HCT116 (cell line): ENCODE measurements at regions not wholly inside any gene's neighbourhood (a gene's known extent, or its start where the extent isn't known, plus 50 kb on each side); places are given as distances from the start of the nearest gene placed in this dataset.

ENCODE experiments used
- ATAC-seq: fragments of 200-7000 bp; cut with Tn5 transposase; 2 replicates; pipeline ENCODE4 v1.9.1; 2020; ENCODE audit warnings: mild to moderate bottlenecking, moderate library complexity
- BruUV-seq: library from RNA; stranded (reverse); fragments of 400-500 nt; replicated peaks from 2 replicates; lab custom pipeline; 2021; lab: Mats Ljungman, UMichigan
- CTCF ChIA-PET: fragments of 300-600 bp; sonication (Branson Sonifier 250); formaldehyde crosslinking; loops from one replicate; lab custom pipeline; 2021; ENCODE audit warnings: antibody characterized with exemption; lab: Charles Lee
- POLR2A ChIA-PET: fragments of 300-600, 350-600 bp; sonication (Branson Sonifier 250); formaldehyde crosslinking; loops from one replicate; lab custom pipeline; 2021; ENCODE audit warnings: antibody characterized with exemption; lab: Charles Lee
- RAD21 ChIA-PET, 2 experiments: fragments of 300-600 bp; sonication (Branson Sonifier 250); formaldehyde crosslinking; loops; one replicate each; lab custom pipeline; 2023; ENCODE audit warnings: low total read pairs in 2 of 2; ENCODE audit not compliant: uncharacterized antibody in 2 of 2, unreplicated experiment in 2 of 2, low non-redundant PET in 1 of 2; lab: Charles Lee
- DNase-seq: peaks from one replicate; pipeline ENCODE4 v3.0.0-alpha.2; 2010; ENCODE audit warnings: low read depth, low spot score
- H2AFZ ChIP-seq: fragments of 200-600 bp; shearing (Covaris generic), sonication (generic); 2 replicates; pipeline ENCODE4 v1.6.1; 2017; ENCODE audit warnings: low read depth, mixed run types, mixed read lengths, antibody characterized with exemption, low read length; ENCODE audit not compliant: poor library complexity, severe bottlenecking
- H3K27ac ChIP-seq: 2 replicates; pipeline ENCODE4 v1.5.1; 2012; ENCODE audit warnings: low read depth, low read length
- H3K27me3 ChIP-seq: fragments of 200-600 bp; sonication (generic); 2 replicates; pipeline ENCODE4 v1.6.1; 2016; ENCODE audit warnings: mixed run types, low read length, mixed read lengths; ENCODE audit not compliant: insufficient read depth
- H3K36me3 ChIP-seq, 2 experiments: fragments of 200-500 bp in 1 of 2; fragments of 200-600 bp in 1 of 2; sonication (Bioruptor generic) in 1 of 2; sonication (generic) in 1 of 2; 2 replicates each; pipeline versions ENCODE4 v1.5.1 to v1.6.1; 2014 to 2016; ENCODE audit warnings: low read length in 2 of 2, inconsistent platforms in 1 of 2, mixed read lengths in 1 of 2, mixed run types in 1 of 2; ENCODE audit not compliant: insufficient read depth in 2 of 2, control insufficient read depth in 1 of 2
- H3K4me1 ChIP-seq, 2 experiments: fragments of 200-600 bp in 1 of 2; sonication (generic) in 1 of 2; 2 replicates each; pipeline versions ENCODE4 v1.5.1 to v1.6.1; 2012 to 2017; ENCODE audit warnings: low read length in 2 of 2, inconsistent platforms in 1 of 2, mild to moderate bottlenecking in 1 of 2, mixed read lengths in 1 of 2, mixed run types in 1 of 2, moderate library complexity in 1 of 2; ENCODE audit not compliant: insufficient read depth in 2 of 2, control insufficient read depth in 1 of 2
- H3K4me2 ChIP-seq: fragments of 200-600 bp; sonication (generic); 2 replicates; pipeline ENCODE4 v1.6.1; 2017; ENCODE audit warnings: mixed run types, low read length, mixed read lengths
- H3K4me3 ChIP-seq, 2 experiments: fragments of 200-600 bp in 1 of 2; sonication (generic) in 1 of 2; replicated peaks in 1 of 2; 2 replicates each; pipeline ENCODE4 v1.5.1; 2011 to 2016; ENCODE audit warnings: low read length in 2 of 2, control low read depth in 1 of 2, low read depth in 1 of 2, mild to moderate bottlenecking in 1 of 2, mixed read lengths in 1 of 2, mixed run types in 1 of 2
- H3K79me2 ChIP-seq: fragments of 200-600 bp; sonication (generic); 2 replicates; pipeline ENCODE4 v1.6.1; 2017; ENCODE audit warnings: mild to moderate bottlenecking, mixed run types, low read length, moderate library complexity, mixed read lengths; ENCODE audit not compliant: insufficient read depth
- H3K9ac ChIP-seq: fragments of 200-600 bp; sonication (generic); 2 replicates; pipeline ENCODE4 v1.6.1; 2016; ENCODE audit warnings: low read length, mixed read lengths
- H3K9me2 ChIP-seq: fragments of 200-600 bp; sonication (generic), shearing (Covaris generic); 2 replicates; pipeline ENCODE4 v1.6.1; 2017; ENCODE audit warnings: mixed run types, mild to moderate bottlenecking, moderate library complexity; ENCODE audit not compliant: insufficient read depth
- H3K9me3 ChIP-seq, 2 experiments: fragments of 200-500 bp in 1 of 2; fragments of 200-600 bp in 1 of 2; sonication (Bioruptor generic) in 1 of 2; sonication (generic) in 1 of 2; 2 replicates each; pipeline ENCODE4 v1.6.1; 2014 to 2017; ENCODE audit warnings: low read length in 2 of 2, mixed read lengths in 2 of 2, inconsistent platforms in 1 of 2, low read depth in 1 of 2, mild to moderate bottlenecking in 1 of 2, mixed run types in 1 of 2, moderate library complexity in 1 of 2; ENCODE audit not compliant: control insufficient read depth in 1 of 2, insufficient read depth in 1 of 2
- H4K20me1 ChIP-seq: fragments of 200-600 bp; sonication (generic), shearing (Covaris generic); 2 replicates; pipeline ENCODE4 v1.6.1; 2017; ENCODE audit warnings: mixed run types, mild to moderate bottlenecking, moderate library complexity; ENCODE audit not compliant: insufficient read depth
- CBX3 ChIP-seq: IDR thresholded peaks from 2 replicates; pipeline ENCODE4 v1.6.1; 2012; ENCODE audit warnings: low read depth
- CEBPB ChIP-seq: IDR thresholded peaks from 2 replicates; pipeline ENCODE4 v1.6.1; 2012; ENCODE audit warnings: low read depth
- ELF1 ChIP-seq: IDR thresholded peaks from 2 replicates; pipeline ENCODE4 v1.6.1; 2012; ENCODE audit warnings: low read depth, borderline replicate concordance
- EZH2 ChIP-seq: fragments of 200-600 bp; sonication (generic); IDR thresholded peaks from 2 replicates; pipeline ENCODE4 v1.6.1; 2017; ENCODE audit warnings: antibody characterized with exemption, mixed run types
- JUND ChIP-seq: IDR thresholded peaks from 2 replicates; pipeline ENCODE4 v1.6.1; 2012
- POLR2AphosphoS5 ChIP-seq: IDR thresholded peaks from 2 replicates; pipeline ENCODE4 v1.6.1; 2011; ENCODE audit warnings: mild to moderate bottlenecking, low read depth, low read length, moderate library complexity
- RAD21 ChIP-seq: IDR thresholded peaks from 2 replicates; pipeline ENCODE4 v1.6.1; 2012; ENCODE audit warnings: low read depth, mild to moderate bottlenecking
- SIN3A ChIP-seq: IDR thresholded peaks from 2 replicates; pipeline ENCODE4 v1.6.1; 2012; ENCODE audit warnings: low read depth
- SP1 ChIP-seq: IDR thresholded peaks from 2 replicates; pipeline ENCODE4 v1.6.1; 2012; ENCODE audit warnings: low read depth
- TCF7L2 ChIP-seq: IDR thresholded peaks from 2 replicates; pipeline ENCODE4 v1.7.0; 2011; ENCODE audit warnings: borderline replicate concordance, inconsistent platforms; ENCODE audit not compliant: insufficient read depth, insufficient read length; ENCODE audit errors: extremely low read depth
- ZFX ChIP-seq: fragments of 450-650 bp; IDR thresholded peaks from 2 replicates; pipeline ENCODE4 v1.6.1; 2017
- intact Hi-C: fragments of 100-400 bp; cut with micrococcal nuclease; formaldehyde crosslinking; loops from 2 replicates; pipeline ENCODE4 v1.10.0; 2022
- TF ChIP-seq, protein P1 (sequence below): IDR thresholded peaks from 2 replicates; pipeline ENCODE4 v1.6.1; 2011; ENCODE audit warnings: mild to moderate bottlenecking, low read length, moderate library complexity; ENCODE audit not compliant: insufficient replicate concordance; ENCODE audit errors: extremely low read depth
- TF ChIP-seq, protein P2 (sequence below): IDR thresholded peaks from 2 replicates; pipeline ENCODE4 v1.6.1; 2012

DNA sequence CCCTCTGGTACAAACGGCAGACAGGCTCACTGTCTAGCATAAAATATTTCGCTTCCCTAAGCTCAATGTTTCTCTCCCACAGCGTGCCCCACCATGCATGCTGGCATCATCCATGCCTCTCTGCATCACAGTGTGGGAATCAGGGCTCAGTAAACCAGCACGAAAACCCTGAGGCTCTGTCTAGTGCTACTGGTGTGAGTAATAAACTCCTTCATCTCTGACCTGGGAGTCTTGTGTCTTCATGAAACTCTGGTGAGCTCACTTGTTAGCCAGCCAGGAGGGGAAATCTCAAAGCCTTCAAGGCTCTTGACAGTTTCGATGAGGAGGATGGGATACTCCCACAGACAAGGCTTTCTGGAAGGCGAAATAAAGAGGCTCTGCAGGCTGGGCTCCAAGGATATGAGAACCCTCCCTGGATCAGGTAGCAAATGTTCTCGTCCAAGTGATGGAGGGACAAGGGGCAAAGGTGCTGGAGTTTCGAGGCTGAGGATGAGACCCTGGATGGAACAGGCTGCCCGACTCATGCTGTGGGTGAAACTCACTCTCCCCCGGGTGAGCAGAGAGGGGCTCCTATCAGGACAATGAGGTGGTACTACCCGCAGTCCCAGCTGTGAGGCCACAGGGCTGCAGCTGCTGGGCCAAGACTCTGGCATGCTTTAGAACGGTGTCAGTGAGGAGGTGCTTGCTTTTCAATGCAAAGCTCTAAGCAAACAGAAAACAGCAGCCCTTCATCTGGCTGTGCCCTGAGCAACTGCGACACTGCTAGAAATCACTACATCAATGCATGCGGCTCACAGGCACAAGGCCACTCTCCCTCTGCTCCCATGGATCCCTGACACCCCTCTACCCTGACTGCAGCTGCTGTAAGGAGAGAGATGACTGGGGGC lies 69.3 kb downstream of the SHANK2 start:
- Histone ChIP-seq H3K9me2 (no peaks in the 10 kb centered on the region), H2AFZ (no peak overlapping the region), H3K4me1 (no peaks in the 10 kb centered on the region), H3K27me3 (no peaks in the 10 kb centered on the region), H3K9ac (no peak overlapping the region), H3K4me2 (no peak overlapping the region), H3K79me2 (no peaks in the 10 kb centered on the region; the same call in 1 of the 2 replicates), H3K36me3 (no peaks in the 10 kb centered on the region), H3K4me3 (no peak overlapping the region), H3K9me3 (no peaks in the 10 kb centered on the region), H4K20me1 (no peaks in the 10 kb centered on the region), H3K27ac (no peak overlapping the region)
- ChIA-PET POLR2A (no interaction called here), CTCF (no interaction called here), RAD21 (no interaction called here)
- no TSS peak for BruUV-seq
- DNase-seq (no peak), ATAC-seq (no peak)
- no peak for TF ChIP-seq SIN3A
- no peak for TF ChIP-seq ELF1
- intact Hi-C loops = no loop called here

DNA sequence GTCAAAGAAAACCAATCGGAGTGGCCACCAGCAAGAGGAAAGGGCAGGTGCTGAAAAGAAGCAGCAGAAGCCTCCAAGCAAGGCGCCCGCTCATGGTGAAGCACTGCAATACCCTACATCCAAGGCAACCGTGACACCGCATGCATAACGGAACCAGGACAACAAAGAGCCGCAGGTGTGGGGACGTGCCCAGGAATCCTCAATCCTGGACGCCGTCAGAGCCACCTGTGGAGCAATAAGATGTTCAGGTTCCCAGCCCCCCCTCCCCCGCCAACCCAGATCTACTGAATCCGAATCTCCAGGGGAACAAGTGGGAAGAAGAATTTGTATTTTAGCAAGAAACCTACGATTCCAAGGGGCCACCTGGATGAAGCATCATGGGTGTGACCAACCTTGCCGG lies 70.8 kb downstream of the SHANK2 start:
- Histone ChIP-seq H4K20me1 (no peaks in the 10 kb centered on the region), H3K9me3 (no peaks in the 10 kb centered on the region), H3K9ac (no peak overlapping the region), H3K27me3 (no peaks in the 10 kb centered on the region), H3K27ac (no peak overlapping the region), H2AFZ (no peak overlapping the region), H3K79me2 (no peaks in the 10 kb centered on the region; the same call in 1 of the 2 replicates), H3K4me1 (no peaks in the 10 kb centered on the region), H3K4me3 (no peak overlapping the region), H3K9me2 (no peaks in the 10 kb centered on the region), H3K4me2 (no peak overlapping the region), H3K36me3 (no peaks in the 10 kb centered on the region)
- no peak for ATAC-seq
- ChIA-PET CTCF (no interaction called here), POLR2A (no interaction called here), RAD21 (no interaction called here)
- no peak for DNase-seq
- no TSS peak for BruUV-seq
- no peak for TF ChIP-seq TCF7L2
- TF ChIP-seq POLR2AphosphoS5 = no peak
- TF ChIP-seq CBX3 = no peak
- no peak for TF ChIP-seq RAD21
- TF ChIP-seq JUND = no peak
- TF ChIP-seq SP1 = no peak
- no peak for TF ChIP-seq CEBPB
- TF ChIP-seq ZFX = no peak
- TF ChIP-seq, protein P1, sequence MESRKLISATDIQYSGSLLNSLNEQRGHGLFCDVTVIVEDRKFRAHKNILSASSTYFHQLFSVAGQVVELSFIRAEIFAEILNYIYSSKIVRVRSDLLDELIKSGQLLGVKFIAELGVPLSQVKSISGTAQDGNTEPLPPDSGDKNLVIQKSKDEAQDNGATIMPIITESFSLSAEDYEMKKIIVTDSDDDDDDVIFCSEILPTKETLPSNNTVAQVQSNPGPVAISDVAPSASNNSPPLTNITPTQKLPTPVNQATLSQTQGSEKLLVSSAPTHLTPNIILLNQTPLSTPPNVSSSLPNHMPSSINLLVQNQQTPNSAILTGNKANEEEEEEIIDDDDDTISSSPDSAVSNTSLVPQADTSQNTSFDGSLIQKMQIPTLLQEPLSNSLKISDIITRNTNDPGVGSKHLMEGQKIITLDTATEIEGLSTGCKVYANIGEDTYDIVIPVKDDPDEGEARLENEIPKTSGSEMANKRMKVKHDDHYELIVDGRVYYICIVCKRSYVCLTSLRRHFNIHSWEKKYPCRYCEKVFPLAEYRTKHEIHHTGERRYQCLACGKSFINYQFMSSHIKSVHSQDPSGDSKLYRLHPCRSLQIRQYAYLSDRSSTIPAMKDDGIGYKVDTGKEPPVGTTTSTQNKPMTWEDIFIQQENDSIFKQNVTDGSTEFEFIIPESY = no peak
- TF ChIP-seq EZH2 = no peak
- no peak for TF ChIP-seq SIN3A
- TF ChIP-seq, protein P2, sequence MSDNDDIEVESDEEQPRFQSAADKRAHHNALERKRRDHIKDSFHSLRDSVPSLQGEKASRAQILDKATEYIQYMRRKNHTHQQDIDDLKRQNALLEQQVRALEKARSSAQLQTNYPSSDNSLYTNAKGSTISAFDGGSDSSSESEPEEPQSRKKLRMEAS = no peak
- intact Hi-C loops = no loop called here
